ENCODE measurements at regions not wholly inside any gene's neighbourhood (a gene's known extent, or its start where the extent isn't known, plus 50 kb on each side); places are given as distances from the start of the nearest gene placed in this dataset.

DNA sequence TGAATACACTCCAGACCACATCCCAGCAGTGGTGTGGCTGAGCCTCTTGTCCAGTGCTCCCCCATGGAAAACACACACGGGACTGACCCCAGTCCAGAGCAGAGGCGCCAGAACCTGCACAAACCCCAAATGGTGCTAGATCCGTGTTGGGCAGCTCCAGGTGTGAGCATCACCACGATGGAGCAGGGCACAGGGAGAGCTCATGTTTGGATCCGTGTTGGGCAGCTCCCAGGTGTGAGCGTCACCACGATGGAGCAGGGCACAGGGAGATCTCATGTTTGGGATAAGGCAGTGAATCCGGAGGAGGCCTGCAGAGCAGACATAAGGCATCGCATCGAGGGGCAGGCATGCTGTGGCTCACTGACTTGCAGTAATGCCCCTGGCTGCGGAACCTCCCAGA lies 460.0 kb upstream of the MYT1L start:
- TF ChIP-seq EZH2 (IDR thresholded peaks at IDR 0.05; ENCODE audit: low read depth) (no peak), CTCF (conservative IDR thresholded peaks at IDR 0.05) (no peak)
- Histone ChIP-seq H3K79me2 (ENCODE audit: low read depth) (no peaks in the 10 kb centered on the region), H3K36me3 (ENCODE audit: low read depth) (no peaks in the 10 kb centered on the region), H3F3A (ENCODE audit: insufficient read depth, low read depth) (no peaks in the 10 kb centered on the region), H3K4me2 (no peak overlapping the region), H3K27ac (no peak overlapping the region), H3K4me1 (replicated peaks; ENCODE audit: insufficient read depth) (no peaks in the 10 kb centered on the region), H3K27me3 (ENCODE audit: insufficient read depth, low read depth) (peaks cover 97% of the 10 kb centered on the region), H3K9me2 (ENCODE audit: insufficient read depth) (no peaks in the 10 kb centered on the region), H3K9me3 (ENCODE audit: insufficient read depth, low read depth) (no peaks in the 10 kb centered on the region), H2AFZ (no peak overlapping the region), H4K20me1 (ENCODE audit: insufficient read depth) (no peaks in the 10 kb centered on the region), H3K4me3 (no peak overlapping the region)
- POLR2A ChIA-PET (ENCODE audit: unreplicated experiment), result no interaction called here
- CTCF ChIA-PET, result no interaction called here
- no peak for DNase-seq
- intact Hi-C loops (cut with micrococcal nuclease; ENCODE audit: unreplicated experiment), result no loop called here
- no TSS peak for BruUV-seq (replicated peaks)

DNA sequence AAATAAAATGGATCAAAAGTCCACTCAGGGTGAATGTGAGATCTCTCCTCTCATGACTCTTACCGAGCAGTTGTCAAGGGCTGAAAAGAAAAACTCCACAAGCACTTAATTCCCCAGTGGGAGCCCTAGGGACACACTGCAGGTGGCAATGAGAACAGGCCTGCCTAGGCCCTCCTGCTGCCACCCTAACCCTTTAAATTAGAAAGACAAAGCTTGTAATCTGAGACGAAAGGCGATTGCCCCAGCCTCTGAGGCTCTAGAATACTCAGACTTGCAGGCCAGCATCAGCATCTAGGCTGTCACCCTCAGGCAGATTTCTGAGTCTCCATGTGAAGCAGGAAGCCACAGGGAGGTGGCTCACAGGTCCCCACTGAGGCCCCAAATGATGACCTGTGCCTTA lies 457.0 kb upstream of the MYT1L start:
- Histone ChIP-seq H3K9me2 (ENCODE audit: insufficient read depth) (no peaks in the 10 kb centered on the region), H3F3A (ENCODE audit: insufficient read depth, low read depth) (no peaks in the 10 kb centered on the region), H3K27ac (no peak overlapping the region), H3K4me3 (no peak overlapping the region), H3K9me3 (ENCODE audit: insufficient read depth, low read depth) (no peaks in the 10 kb centered on the region), H4K20me1 (ENCODE audit: insufficient read depth) (no peaks in the 10 kb centered on the region), H3K27me3 (ENCODE audit: insufficient read depth, low read depth) (peaks cover 79% of the 10 kb centered on the region), H2AFZ (no peak overlapping the region), H3K36me3 (ENCODE audit: low read depth) (no peaks in the 10 kb centered on the region), H3K79me2 (ENCODE audit: low read depth) (no peaks in the 10 kb centered on the region), H3K4me2 (no peak overlapping the region), H3K4me1 (replicated peaks; ENCODE audit: insufficient read depth) (no peaks in the 10 kb centered on the region)
- no TSS peak for BruUV-seq (replicated peaks)
- intact Hi-C loops (cut with micrococcal nuclease; ENCODE audit: unreplicated experiment), result no loop called here
- ChIA-PET CTCF (no interaction called here), POLR2A (ENCODE audit: unreplicated experiment) (no interaction called here)
- no peak for DNase-seq
- TF ChIP-seq CTCF (conservative IDR thresholded peaks at IDR 0.05) (no peak), EZH2 (IDR thresholded peaks at IDR 0.05; ENCODE audit: low read depth) (no peak)

GRCh38 chr2:2787301-2787907 lies 456.3 kb upstream of the MYT1L start:
- ChIA-PET POLR2A (ENCODE audit: unreplicated experiment) (no interaction called here), CTCF (no interaction called here)
- no peaks in the 10 kb centered on the region for H4K20me1 ChIP-seq (ENCODE audit: insufficient read depth)
- H3K9me2 ChIP-seq (ENCODE audit: insufficient read depth), result no peaks in the 10 kb centered on the region
- H3K9me3 ChIP-seq (ENCODE audit: insufficient read depth, low read depth), result no peaks in the 10 kb centered on the region
- no peaks in the 10 kb centered on the region for H3F3A ChIP-seq (ENCODE audit: insufficient read depth, low read depth)
- BruUV-seq (replicated peaks), result no TSS peak
- no peak for DNase-seq
- no peaks in the 10 kb centered on the region for H3K36me3 ChIP-seq (ENCODE audit: low read depth)
- H3K4me3 ChIP-seq, result no peak overlapping the region
- no peak overlapping the region for H3K4me2 ChIP-seq
- no peak overlapping the region for H2AFZ ChIP-seq
- TF ChIP-seq EZH2 (IDR thresholded peaks at IDR 0.05; ENCODE audit: low read depth), result no peak
- no peak for TF ChIP-seq CTCF (conservative IDR thresholded peaks at IDR 0.05)
- intact Hi-C loops (cut with micrococcal nuclease; ENCODE audit: unreplicated experiment), result no loop called here
- no peaks in the 10 kb centered on the region for H3K4me1 ChIP-seq (replicated peaks; ENCODE audit: insufficient read depth)
- no peaks in the 10 kb centered on the region for H3K79me2 ChIP-seq (ENCODE audit: low read depth)
- H3K27me3 ChIP-seq (ENCODE audit: insufficient read depth, low read depth), result peaks cover 75% of the 10 kb centered on the region
- no peak overlapping the region for H3K27ac ChIP-seq

All from PC-9 (cell line).